ENCODE measurements at regions not wholly inside any gene's neighbourhood (a gene's known extent, or its start where the extent isn't known, plus 50 kb on each side); places are given as distances from the start of the nearest gene placed in this dataset.
"Not testable (repeated sequence)": the region's sequence is repeated elsewhere in the genome, so short reads cannot be mapped to it uniquely, and the experiment has no call there.

DNA sequence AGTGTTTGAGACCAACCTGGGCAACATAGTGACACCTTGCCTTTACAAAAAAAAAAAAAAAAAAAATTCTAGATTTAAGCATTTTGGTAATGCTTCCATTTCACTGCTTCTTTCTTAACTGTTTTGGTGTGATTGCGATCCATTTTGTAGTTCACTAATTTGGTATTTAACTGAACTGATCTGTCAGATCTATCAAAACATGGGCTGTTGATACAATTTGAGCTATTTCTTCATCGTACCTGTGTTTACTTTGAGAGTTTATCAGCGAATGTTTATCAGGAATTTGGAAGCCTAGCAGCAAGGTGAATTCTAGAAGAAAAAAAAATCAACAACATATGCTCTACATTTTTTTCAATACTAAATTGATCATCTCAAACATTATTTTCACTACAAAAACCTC lies 864.9 kb upstream of the WWC1 start:
- WGBS, 4 donors, result 74 to 87% (median 77%) methylated on average over 3 of the region's 3 CpGs
- no peak for TF ChIP-seq POLR2A (IDR thresholded peaks at IDR 0.05)
- TF ChIP-seq, protein P1, sequence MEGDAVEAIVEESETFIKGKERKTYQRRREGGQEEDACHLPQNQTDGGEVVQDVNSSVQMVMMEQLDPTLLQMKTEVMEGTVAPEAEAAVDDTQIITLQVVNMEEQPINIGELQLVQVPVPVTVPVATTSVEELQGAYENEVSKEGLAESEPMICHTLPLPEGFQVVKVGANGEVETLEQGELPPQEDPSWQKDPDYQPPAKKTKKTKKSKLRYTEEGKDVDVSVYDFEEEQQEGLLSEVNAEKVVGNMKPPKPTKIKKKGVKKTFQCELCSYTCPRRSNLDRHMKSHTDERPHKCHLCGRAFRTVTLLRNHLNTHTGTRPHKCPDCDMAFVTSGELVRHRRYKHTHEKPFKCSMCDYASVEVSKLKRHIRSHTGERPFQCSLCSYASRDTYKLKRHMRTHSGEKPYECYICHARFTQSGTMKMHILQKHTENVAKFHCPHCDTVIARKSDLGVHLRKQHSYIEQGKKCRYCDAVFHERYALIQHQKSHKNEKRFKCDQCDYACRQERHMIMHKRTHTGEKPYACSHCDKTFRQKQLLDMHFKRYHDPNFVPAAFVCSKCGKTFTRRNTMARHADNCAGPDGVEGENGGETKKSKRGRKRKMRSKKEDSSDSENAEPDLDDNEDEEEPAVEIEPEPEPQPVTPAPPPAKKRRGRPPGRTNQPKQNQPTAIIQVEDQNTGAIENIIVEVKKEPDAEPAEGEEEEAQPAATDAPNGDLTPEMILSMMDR (IDR thresholded peaks at IDR 0.05), result no peak
- Histone ChIP-seq H3K27ac (no peak overlapping the region), H3K4me1 (replicated peaks in 1 of 2) (no peaks in the 10 kb centered on the region), H3K4me3 (no peak overlapping the region), H3K27me3 (no peaks in the 10 kb centered on the region), H3K36me3 (replicated peaks in 1 of 2) (no peaks in the 10 kb centered on the region), H3K9me3 (replicated peaks in 1 of 3) (no peaks in the 10 kb centered on the region)
- no peak for DNase-seq
- intact Hi-C loops (cut with DNase I), result no loop called here

DNA sequence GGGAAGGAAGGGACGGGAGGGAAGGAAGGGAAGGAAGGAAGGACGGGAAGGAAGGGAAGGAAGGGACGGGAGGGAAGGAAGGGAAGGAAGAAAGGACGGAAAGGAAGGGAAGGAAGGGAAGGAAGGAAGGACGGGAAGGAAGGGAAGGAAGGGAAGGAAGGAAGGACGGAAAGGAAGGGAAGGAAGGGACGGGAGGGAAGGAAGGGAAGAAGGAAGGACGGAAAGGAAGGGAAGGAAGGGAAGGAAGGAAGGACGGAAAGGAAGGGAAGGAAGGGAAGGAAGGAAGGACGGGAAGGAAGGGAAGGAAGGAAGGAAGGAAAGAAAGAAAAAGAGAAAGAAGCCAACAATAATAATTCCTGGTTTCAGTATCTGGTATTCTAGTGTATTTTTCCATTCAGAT lies 863.8 kb upstream of the WWC1 start:
- H3K4me3 ChIP-seq; H3K27me3 ChIP-seq; H3K9me3 ChIP-seq (replicated peaks in 1 of 3); H3K4me1 ChIP-seq (replicated peaks in 1 of 2); H3K36me3 ChIP-seq (replicated peaks in 1 of 2); H3K27ac ChIP-seq; intact Hi-C loops (cut with DNase I); DNase-seq: not testable (repeated sequence)
- WGBS, 4 donors, result 89 to 91% (median 90%) methylated on average over 10 of the region's 10 CpGs

DNA sequence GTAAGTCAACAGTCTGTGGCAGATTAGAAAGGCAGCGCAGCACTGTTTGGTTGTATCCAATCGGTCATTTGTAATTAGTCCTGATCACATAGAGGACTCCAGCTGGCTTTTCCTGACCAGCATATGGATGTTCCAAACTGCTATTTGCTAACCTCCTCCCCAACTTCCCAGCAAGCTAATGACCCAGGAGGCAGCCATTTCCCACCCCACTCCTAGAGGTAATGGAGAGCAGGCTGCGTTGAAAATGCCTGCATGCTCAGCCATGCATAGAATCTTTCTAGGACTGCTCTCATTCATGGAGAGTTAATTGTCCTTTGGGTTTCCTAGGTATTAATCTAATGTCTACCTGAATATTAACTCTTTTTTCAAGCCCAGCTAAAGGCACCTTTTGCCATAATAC lies 850.6 kb upstream of the WWC1 start:
- no peaks in the 10 kb centered on the region for H3K9me3 ChIP-seq (replicated peaks in 1 of 3)
- intact Hi-C loops (cut with DNase I), result no loop called here
- H3K36me3 ChIP-seq (replicated peaks in 1 of 2), result no peaks in the 10 kb centered on the region
- WGBS, 4 donors, result 43 to 50% (median 47%) methylated on average over 3 of the region's 3 CpGs
- H3K4me1 ChIP-seq (replicated peaks in 1 of 2), result no peaks in the 10 kb centered on the region
- H3K27ac ChIP-seq, result no peak overlapping the region
- H3K27me3 ChIP-seq, result no peaks in the 10 kb centered on the region
- TF ChIP-seq, protein P1 (IDR thresholded peaks at IDR 0.05), result no peak
- no peak for TF ChIP-seq POLR2A (IDR thresholded peaks at IDR 0.05)
- no peak for DNase-seq
- no peak overlapping the region for H3K4me3 ChIP-seq

DNA sequence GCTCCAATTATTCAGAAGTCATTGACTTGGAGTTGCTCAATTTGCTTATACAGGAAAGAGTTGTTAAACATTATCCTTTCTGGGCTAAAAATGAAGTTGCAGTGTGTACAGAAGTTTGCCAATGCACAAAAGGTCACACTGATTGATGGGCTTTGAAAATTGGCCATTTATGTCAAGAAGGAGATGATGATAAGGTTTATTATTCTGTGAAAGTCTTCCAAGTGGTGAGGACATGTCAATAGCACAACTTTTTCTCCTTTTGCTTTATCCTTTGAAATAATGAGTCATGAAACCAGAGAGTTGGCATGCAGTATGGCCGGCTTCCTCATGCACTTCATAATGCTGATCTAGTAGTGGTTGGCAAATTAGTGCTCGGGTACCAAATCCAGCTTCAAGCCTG lies 848.5 kb upstream of the WWC1 start:
- Histone ChIP-seq H3K27ac (no peak overlapping the region), H3K27me3 (no peaks in the 10 kb centered on the region), H3K4me1 (replicated peaks in 1 of 2) (no peaks in the 10 kb centered on the region), H3K9me3 (replicated peaks in 1 of 3) (no peaks in the 10 kb centered on the region), H3K4me3 (no peak overlapping the region), H3K36me3 (replicated peaks in 1 of 2) (no peaks in the 10 kb centered on the region)
- WGBS, 4 donors, result 34 to 47% (median 35%) methylated on average over 2 of the region's 2 CpGs
- DNase-seq, result peak in 4 of 7 donors; percentile 17 to 31 (median 26)
- TF ChIP-seq POLR2A (IDR thresholded peaks at IDR 0.05), result no peak
- TF ChIP-seq, protein P1 (IDR thresholded peaks at IDR 0.05), result no peak
- intact Hi-C loops (cut with DNase I), result no loop called here

DNA sequence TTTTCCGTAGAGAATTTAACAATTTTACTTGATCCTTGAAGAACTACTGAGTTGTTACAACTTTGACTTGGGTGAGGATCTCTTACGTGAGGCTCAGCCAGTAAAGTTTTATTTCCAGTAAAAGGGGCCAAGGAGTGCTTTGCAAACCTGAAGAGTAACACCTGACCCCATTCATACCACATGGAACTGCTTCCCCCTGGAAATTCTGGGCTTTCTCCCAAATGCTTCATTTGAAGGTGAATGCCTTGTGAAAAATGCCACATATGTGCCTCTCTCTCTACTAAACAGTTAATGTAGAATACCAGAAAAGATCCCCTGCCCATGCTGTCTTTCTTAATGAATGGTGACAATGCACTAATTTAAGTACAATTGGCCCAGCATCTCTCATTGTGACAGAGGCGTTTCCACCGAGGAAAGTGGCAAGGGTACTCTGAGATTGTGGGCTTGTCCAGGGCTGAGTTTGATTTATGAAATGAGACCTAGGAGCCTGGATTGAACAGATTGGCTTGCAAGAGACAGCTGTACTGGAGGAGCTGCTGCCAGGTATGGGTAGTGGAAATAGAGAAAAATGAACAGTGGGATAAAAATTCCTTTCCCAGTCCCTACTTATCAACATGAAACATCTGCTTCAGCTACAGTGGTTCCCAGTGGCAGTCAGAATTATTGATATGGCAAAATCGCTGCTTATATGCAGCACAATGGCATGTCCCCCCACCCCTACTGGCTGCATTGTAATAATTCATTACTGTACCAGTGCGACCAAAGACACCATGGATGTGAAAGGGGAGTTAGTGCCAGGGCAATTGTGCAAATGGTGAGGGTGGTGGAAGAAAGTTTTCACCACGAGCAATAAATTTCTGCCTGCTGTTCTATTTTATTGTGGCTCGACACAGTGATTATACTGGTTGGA lies 843.7 kb upstream of the WWC1 start:
- H3K27me3 ChIP-seq, result no peaks in the 10 kb centered on the region
- H3K27ac ChIP-seq, result no peak overlapping the region
- 55 to 67% (median 65%) methylated on average over 8 of the region's 8 CpGs for WGBS, 4 donors

More for the DNA sequence above, 843.7 kb upstream of the WWC1 start:
- H3K9me3 ChIP-seq (replicated peaks in 1 of 3), result no peaks in the 10 kb centered on the region
- no peak for DNase-seq
- H3K4me1 ChIP-seq (replicated peaks in 1 of 2), result no peaks in the 10 kb centered on the region
- H3K4me3 ChIP-seq, result no peak overlapping the region
- H3K36me3 ChIP-seq (replicated peaks in 1 of 2), result no peaks in the 10 kb centered on the region
- TF ChIP-seq, protein P1 (IDR thresholded peaks at IDR 0.05), result no peak
- TF ChIP-seq POLR2A (IDR thresholded peaks at IDR 0.05), result no peak
- intact Hi-C loops (cut with DNase I), result no loop called here
